GM21825 (cell line): ENCODE measurements at regions not wholly inside any gene's neighbourhood (a gene's known extent, or its start where the extent isn't known, plus 50 kb on each side); places are given as distances from the start of the nearest gene placed in this dataset.

Experiments
- ATAC-seq: cut with Tn5 transposase; IDR thresholded peaks from one replicate; pipeline ENCODE4 v1.9.1; 2021; ENCODE audit warnings: mild to moderate bottlenecking, moderate library complexity; ENCODE audit not compliant: unreplicated experiment

DNA sequence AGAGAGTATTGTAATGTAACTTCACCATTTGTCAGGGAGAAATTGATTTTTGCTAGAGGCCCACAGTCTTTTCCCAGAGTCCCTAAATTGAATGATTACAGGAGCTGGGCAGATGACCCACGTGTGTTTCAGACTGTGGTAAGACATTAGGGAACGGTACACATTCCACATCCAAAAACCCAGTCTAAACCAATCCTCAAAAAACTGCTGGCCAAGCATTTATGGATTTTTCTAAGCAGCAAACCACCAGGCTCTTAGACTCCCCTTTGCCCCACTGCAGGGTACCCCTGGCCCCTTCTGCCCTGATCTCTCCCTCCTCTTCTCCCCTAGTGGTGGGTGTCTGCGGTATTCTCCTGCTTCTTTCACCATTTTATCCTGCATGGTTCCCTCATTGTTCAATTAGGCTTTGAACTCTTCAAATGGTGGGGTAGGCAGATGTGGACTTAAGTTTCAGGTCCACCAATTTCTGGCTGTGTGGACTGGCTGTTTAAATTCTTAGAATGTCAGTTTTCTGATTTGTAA is 135.5 kb upstream of the SORCS3 start:
- no peak for ATAC-seq

DNA sequence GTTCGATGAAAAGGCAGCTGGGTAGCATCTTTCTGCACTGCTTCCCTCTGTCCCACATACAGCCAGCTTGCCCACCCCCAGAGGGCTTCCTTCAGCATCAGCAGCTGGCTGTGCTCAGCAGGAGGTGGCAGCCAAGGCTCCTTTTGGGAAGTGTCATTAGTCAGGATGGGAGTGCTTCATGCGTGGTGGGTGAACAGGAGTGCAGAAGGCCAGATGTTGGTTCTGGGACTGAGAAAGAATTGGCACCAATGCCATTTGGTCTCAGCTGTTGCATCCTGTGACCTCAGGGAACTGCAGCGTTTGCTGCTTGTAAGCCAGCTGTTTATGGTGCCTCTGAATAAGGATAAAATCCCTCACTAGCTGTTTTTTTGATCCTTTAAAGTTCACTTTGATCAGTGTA is 131.1 kb upstream of the SORCS3 start:
- ATAC-seq, result no peak

DNA sequence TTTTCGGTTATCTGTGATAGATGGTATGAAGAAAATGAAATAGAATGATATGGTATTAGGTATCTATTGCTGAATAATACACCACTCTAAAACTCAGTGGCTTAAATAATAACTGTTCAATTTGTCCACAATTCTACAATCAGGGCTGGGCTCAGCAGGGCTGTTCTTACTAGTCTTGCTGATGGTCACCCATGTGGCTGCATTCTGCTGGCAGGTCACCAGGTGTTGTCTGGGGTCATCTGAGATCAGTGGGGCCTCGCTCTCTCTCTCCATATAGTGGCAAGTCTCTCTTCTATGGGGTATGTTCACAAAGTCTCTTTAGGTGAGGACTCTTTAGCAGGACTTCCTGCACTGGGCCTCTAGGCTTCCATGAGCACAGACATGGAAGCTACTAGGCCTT is 130.4 kb upstream of the SORCS3 start:
- ATAC-seq, result no peak

DNA sequence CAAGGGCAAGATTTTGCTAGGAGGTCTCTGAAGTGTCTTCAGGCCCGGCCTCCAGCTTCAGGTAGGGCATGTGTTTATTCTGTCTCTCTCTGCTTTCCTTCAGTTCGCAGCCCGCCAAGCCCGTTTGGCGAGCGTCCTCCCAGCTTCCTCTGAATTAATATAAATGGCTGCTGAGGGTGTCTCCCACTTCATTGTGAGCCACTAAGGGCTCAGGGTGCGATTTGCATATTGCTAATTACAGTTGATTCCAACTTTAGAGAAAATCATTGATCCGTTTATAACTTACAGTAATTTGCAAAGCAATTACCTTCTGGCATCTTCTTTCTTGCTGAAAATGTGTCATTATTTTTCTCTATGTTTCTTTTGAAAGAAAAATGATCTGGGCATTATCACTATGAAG is 128.3 kb upstream of the SORCS3 start:
- no peak for ATAC-seq

DNA sequence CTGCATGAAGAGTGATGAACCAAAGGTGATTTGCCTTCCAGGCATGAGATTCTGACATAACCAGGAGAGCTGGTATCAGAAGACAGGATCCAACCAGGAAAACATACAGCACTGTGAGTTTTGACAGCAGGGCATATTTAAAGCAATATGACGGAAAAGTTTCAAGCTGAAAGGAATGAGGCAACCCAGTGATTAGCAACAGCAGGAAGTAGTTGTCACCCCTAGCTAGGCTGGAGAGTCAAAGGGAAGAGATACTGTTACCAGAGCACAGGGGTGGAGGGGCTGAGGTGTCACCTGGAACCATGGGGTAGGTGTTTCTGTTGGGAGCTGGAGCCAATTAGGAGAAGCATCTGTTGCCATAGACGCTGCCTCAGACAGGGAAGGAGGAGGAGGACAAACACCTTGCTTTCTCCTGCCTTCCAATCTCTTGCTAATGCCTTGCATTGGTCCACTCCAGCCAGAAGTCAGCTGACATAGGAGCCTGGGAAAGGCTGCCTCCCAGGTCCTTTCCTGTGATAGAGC is 125.4 kb upstream of the SORCS3 start:
- ATAC-seq, result no peak

DNA sequence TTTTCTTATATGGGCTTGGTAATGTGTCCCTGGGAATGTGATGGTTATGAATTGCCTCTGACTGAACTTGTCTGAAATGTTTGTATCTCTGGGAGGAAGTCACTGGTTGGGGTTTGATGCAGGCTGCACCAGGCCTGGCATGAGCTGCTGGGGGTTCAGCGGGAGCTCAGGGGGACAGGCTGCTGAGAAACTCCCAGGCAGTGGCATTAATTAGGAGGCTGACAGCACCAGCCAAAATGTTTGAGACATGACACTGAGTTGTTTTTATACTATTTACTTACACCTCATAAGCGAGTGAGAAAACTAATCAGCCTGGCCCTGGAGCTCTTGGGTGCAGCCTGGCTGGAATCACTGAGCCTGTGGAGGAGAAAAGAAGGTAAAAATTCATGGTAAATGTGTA is 124.1 kb upstream of the SORCS3 start:
- ATAC-seq, result no peak

DNA sequence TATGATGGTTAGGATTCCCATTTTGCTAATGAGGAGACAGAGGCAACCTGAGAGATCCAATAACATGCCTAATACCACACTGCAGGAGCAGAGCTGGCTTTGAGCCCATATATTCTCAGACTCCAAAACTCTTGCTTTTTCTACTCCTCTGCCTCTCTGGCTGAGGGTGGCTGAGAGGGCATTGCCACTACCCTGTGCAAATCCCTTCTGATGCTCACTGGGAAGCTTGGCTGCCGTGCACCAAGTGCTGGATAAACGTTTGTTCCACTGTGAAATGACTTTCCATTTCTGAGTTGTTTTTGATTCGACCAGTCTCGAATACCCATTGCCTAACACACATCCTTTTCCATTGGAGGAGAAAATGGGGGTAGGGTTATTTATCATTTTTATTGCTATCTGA is 123.1 kb upstream of the SORCS3 start:
- no peak for ATAC-seq

DNA sequence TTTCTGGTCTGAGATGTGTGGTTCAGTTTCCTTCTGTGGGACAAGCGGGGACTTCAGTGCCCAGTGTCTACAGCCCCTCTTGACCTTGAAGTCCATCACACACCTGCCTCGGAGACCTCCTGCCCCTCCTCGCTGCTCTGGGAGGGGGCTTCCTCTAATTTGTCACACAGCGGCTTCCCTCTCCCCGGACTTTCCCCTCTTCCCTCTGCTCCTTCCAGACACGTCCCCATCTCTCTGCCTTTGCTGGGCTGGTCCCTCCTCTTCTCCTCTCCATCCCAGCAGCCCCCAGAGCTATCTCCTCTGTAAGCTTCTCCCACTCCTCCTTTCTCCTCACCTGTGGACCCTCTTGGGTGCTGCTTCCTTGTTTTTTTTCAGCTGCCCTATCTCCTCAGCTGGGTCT is 122.2 kb upstream of the SORCS3 start:
- ATAC-seq, result no peak

DNA sequence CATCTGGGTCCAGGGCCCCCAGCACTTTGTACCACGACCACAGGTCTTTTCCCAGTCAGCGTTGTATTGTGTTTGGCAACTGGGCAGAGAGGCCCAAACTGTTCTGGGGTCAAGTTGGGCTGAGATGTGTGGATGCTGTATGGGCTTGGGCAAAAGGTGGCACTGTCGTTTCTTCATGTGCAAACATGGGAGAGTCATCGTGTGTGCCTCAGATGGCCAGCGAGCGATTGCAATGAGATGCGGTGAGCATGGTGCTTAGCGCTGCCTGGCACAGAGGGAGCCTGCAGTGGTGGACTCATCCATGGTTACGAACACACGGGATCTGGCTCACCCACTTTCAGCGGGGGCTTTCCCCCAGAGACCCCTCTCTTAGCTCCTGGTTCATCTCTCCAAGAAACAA is 120.4 kb upstream of the SORCS3 start:
- no peak for ATAC-seq

DNA sequence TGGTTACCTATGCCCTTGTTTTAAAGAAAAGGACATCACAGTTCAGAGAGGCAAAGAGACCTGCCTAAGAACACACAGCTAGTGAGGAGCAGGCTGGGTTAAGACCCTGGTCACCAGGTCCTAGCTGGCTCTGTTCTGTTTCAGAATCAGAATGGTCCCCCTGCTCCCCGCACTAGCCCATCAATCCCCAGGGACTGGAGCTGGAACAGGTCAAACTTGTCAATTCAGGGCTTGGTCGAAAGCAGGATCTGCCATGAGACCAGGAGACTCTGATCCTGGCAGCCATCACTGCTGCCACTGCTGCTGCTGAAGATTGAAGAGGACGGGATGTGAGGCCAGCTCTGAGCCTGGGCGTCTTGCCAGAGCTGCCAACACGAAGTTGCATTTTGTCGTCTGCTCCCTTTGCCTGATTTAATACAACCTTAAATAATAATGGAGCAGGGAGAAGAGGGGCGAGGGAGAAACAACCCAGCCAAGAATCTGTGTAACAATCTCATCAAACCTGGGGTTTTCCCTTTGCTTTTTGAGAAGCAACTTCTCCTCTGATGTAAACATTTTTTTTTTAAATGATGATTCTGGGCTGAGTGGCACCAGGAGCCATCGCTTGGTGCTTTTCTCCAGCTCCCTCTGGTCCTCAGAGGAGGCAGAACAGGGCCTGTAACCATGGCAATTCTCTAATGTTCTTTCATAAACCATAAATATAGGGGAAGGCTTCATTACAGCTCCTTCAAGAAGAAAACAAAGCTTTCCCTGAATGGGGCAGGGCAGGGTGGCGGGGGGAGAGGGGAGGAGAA is 119.0 kb upstream of the SORCS3 start:
- ATAC-seq, result no peak

DNA sequence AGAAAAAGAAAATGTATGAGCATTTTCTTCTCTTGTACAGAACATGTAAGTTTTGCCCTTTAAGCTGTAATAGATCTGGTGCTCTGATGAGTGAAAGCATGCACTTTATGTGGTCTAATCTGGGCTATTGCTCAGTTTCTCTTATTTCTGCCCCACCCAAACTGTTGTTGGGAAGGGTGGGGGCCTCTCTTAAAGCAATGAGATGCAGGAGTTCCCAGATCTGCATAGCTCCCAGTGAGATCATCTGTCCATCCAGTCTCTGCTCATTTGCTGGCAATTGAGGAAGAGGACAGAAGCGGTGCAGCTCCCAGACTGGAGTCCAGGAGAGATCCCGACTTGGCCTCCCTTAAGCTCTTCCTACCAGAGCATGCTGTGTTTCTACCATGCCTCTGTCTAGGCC is 114.9 kb upstream of the SORCS3 start:
- no peak for ATAC-seq

DNA sequence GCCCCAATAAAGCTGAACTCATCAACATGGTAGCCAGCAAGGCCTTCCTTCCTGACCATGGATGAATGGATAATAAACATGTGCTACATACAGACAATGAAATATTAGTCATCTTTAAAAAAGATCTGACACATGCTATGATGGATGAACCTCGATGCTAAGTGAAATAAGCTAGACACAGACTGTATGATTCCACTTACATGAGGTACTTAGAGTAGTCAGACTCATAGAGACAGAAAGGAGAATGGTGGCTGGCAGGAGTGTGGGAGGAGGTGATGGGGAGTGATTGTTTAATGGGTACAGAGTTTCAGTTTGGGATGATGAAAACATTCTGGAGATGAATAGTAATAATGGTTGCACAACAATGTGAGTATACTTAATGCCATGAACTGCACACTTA is 114.1 kb upstream of the SORCS3 start:
- ATAC-seq, result no peak

DNA sequence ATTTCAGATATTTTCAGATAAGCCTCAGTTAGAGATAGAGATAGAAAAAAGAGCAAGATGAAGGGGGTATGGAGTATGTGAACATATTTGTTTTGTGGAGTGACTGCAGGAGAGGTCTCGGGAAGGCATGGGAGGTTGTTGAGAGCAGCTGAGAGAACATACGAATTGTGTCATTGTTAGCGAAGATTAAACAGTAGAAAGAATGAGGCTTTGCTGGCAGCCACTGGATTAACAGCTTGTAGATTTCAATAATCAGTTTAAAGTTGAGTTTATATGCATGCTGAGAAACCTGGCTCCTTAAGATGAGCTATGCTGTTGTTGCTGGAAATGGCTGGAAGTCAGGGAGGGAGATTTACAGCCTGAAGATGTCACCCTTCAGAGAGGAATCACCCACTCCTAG is 100.9 kb upstream of the SORCS3 start:
- ATAC-seq, result no peak

DNA sequence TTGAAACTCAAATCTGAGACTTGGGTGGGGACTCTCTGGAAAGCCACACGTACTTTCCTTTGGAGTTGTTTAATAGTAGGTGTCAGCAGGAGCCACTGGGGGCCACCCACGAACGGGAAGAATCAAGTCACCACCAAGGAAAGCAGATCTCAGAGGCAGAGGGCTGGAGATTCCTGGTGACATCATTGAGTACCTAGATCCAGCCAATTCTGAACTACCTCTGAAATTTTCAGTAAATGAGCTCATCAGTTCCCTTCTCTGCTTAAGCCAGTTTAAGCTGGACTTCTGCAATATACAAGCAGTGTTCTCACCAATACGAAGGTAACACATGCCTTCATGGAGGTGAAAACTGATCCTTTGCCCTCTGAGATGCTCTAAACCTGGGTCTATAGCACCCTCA is 99.3 kb upstream of the SORCS3 start:
- ATAC-seq, result no peak

DNA sequence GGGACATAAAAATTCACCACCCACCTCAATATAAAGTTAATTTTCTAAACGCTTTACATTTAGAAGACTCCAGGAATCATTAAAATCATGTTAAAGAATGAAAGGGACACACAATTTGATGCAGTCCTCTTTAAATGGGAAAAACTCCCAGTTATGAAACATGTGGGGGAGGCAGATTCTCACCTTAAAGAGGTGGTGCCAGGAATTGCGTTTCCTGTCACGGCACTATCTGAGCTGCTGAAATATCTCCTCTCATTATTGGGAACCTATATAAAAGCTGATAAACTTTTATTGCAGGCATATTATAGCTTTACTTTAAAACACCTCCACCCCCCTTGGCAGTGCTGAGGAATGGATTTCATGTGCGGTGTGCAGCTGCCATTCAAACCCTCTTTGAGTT is 94.8 kb upstream of the SORCS3 start:
- no peak for ATAC-seq

DNA sequence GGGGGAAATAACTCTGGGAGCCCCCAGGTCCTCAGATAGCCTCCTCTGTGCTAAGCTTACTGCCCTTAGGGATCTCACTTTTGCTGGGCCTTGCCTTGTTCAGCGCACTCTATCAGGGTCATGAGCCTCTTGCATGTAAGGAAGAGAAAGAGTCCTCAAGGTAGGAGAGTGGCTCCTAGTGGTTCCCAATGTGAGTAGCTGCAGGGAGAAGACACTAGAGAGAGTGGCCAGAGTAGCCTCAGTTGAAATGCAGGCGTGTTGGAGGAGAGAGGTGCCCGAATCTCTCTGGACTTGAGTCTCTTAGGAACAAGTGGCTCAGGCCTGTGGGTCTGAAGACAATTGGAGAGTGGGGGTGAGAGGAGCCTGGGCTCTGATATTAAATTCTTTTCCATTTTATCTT is 94.3 kb upstream of the SORCS3 start:
- no peak for ATAC-seq

DNA sequence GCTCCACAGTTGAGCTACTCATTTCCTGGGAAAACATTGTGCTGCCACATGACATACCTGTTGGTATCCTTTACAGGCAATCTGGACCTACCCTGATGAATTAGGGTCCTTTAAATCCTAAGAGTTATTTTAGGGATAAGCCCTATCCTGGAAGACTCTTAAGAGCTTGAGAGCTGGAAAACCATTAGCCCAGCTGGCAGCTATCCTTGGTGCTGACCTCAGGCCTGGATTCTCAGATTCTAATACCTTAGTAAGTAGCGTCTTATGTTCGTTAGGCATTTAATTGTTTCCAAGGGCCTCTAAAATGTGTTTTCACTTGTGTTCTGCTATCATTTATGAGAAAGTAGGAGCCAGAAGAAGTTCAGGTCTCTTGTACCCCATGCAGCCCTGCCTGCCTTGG is 93.0 kb upstream of the SORCS3 start:
- ATAC-seq, result no peak

DNA sequence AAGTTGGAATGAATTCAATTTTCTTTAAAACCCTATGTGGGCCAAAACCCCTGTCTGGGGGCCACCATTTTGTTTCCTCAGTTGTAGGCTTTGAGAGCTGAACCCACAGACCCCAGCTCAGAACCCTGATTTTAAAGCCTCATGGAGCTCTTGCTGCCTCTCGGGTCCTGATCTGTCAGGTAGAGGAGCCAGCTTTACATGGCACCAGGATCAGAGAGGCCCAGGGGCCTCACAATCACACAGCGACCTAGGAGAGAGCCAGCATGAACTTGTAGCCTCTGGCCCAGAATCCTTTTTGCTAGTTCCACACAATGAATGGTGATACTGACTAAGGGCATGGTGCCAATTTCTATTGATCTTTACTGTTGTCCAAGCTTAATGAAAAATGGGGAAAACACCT is 84.3 kb upstream of the SORCS3 start:
- ATAC-seq, result no peak

DNA sequence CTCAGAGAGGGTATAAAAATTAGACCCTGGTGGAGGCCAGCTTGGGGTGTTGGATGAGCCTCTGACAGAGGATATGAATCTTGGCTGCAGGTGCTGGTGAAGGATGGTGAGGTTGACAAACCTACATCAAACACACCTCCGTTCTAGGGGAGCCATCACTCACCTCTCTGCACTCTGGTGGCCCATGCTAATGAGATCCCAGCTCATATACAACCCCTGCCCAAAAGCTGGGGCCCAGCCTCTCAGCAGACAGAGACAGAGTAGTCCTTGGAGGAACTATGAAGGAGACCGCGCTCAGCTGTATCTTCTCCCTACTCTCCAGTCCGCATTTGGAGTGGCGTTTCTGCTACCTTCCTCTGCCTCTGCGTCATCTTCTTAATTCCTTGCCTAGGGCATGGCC is 83.1 kb upstream of the SORCS3 start:
- no peak for ATAC-seq

DNA sequence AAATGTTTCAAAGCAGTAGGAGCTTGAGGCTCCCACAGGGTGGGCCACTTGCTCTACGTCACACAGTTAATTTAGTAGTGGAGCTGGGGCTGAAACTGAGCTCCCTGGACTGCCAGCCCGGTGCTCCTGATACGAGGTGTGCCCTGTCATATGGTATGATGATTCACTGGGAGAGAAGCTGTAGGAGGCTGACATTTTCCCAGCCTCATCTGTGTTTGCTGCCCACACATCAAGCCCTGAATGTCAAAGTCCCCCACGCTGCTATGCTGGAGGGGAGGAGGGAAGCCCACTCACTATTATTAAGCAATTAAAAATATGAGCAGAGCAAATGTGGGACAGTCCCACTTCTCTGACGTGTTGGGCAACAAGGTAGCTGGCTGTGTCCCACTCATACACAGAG is 81.2 kb upstream of the SORCS3 start:
- no peak for ATAC-seq

DNA sequence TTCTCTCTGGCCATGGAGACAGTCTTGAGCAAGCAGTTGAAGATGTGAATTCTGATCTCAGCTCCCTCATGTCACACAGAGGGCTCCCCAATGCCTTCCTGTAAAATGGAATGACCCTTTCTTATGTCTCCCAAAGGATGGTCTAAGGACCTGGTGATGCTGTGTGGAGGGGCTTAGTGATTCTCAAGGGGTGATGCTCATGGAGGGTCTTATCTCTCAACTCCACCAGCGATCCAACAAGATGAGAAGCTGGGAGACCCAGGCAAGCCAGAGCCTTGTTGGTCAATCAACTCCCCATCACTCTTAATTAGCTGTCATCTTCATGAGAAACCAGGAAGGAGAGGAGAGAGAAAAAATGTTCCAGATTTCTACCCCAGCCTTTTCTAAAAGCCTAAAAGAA is 78.0 kb upstream of the SORCS3 start:
- no peak for ATAC-seq

DNA sequence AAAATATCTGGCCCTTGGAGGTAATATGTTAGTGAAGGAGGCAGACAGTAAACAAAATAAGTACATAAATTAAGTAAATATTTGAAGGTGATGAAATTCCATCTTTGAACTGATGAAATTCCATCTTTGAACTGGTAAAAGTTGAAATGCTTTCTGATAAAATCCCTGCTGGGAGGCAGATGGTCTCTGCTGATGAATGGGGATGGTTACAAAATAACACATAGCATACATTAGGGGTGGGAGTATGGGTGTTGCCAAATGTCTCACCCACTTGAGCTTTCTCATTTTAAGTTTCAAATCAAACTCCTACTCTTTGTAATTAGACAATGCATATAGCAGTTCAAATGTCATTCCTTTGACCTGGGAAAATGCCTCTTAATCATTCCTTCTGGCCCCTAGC is 77.5 kb upstream of the SORCS3 start:
- ATAC-seq, result no peak

DNA sequence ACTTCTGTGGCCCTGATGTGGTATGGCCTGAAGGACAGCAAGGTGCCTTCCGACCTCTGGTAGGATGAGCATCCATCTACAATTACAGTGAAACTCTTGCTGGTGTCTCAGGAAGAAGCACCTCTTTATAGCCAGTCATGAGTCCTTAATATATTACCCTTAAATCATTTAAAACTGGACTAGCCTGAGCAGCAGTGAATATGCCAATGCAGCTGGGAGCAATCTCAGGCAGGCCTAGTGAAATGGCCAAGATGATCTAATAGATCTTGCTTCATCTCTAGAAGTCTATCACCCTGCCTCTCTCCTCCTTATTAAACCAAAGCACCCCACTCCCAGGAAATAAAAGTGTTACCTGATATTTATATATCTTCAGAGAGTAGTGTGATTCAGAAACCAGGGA is 66.7 kb upstream of the SORCS3 start:
- no peak for ATAC-seq
